HepG2 (cell line): ENCODE measurements at regions not wholly inside any gene's neighbourhood (a gene's known extent, or its start where the extent isn't known, plus 50 kb on each side); places are given as distances from the start of the nearest gene placed in this dataset.

Experiments used
- MNT ChIP-seq: fragments of 450-650 bp; IDR thresholded peaks from 2 replicates; pipeline ENCODE4 v1.6.1; 2016
- POLR2AphosphoS2 ChIP-seq: IDR thresholded peaks from 2 replicates; pipeline ENCODE4 v1.6.1; 2011; ENCODE audit warnings: low read depth, low read length, improper control_type of control experiment
- PRDM10 ChIP-seq: sonication (generic); formaldehyde crosslinking; IDR thresholded peaks from 2 replicates; pipeline ENCODE4 v1.4.0; 2020; ENCODE audit warnings: low read depth, missing genetic modification reagents
- SOX13 ChIP-seq, 3 experiments: fragments of 450-650 bp in 1 of 3; sonication (generic) in 1 of 3; formaldehyde crosslinking in 1 of 3; IDR thresholded peaks in 2 of 3; conservative IDR thresholded peaks in 1 of 3; 2 replicates each; pipeline versions ENCODE4 v1.5.0 to v1.6.1; 2016 to 2020; ENCODE audit warnings: antibody characterized with exemption in 1 of 3, mild to moderate bottlenecking in 1 of 3, missing compliant biosample characterization in 1 of 3, missing genetic modification reagents in 1 of 3, moderate library complexity in 1 of 3
- TRIM22 ChIP-seq: fragments of 450-650 bp; IDR thresholded peaks from 2 replicates; pipeline ENCODE4 v1.6.1; 2017
- WIZ ChIP-seq: sonication (generic); formaldehyde crosslinking; IDR thresholded peaks from 2 replicates; pipeline ENCODE4 v1.5.1; 2020; ENCODE audit warnings: mild to moderate bottlenecking, missing genetic modification reagents
- ZBTB49 ChIP-seq: sonication (generic); formaldehyde crosslinking; IDR thresholded peaks from 2 replicates; pipeline ENCODE4 v1.4.0; 2020; ENCODE audit warnings: missing genetic modification reagents, borderline replicate concordance
- ZNF615 ChIP-seq: sonication (generic); formaldehyde crosslinking; IDR thresholded peaks from 2 replicates; pipeline ENCODE4 v1.5.0; 2020; ENCODE audit warnings: mild to moderate bottlenecking, missing genetic modification reagents, borderline replicate concordance
- TF ChIP-seq, protein P1 (sequence below): sonication (generic); formaldehyde crosslinking; conservative IDR thresholded peaks from 2 replicates; pipeline ENCODE4 v1.4.0; 2020; ENCODE audit warnings: missing genetic modification reagents
- TF ChIP-seq, protein P2 (sequence below): sonication (generic); formaldehyde crosslinking; IDR thresholded peaks from 2 replicates; pipeline ENCODE4 v1.5.0; 2020; ENCODE audit warnings: missing genetic modification reagents
- TF ChIP-seq, protein P3 (sequence below): sonication (generic); formaldehyde crosslinking; IDR thresholded peaks from 2 replicates; pipeline ENCODE4 v1.8.0; 2022; ENCODE audit warnings: missing genetic modification reagents, mild to moderate bottlenecking, moderate library complexity, borderline replicate concordance

DNA sequence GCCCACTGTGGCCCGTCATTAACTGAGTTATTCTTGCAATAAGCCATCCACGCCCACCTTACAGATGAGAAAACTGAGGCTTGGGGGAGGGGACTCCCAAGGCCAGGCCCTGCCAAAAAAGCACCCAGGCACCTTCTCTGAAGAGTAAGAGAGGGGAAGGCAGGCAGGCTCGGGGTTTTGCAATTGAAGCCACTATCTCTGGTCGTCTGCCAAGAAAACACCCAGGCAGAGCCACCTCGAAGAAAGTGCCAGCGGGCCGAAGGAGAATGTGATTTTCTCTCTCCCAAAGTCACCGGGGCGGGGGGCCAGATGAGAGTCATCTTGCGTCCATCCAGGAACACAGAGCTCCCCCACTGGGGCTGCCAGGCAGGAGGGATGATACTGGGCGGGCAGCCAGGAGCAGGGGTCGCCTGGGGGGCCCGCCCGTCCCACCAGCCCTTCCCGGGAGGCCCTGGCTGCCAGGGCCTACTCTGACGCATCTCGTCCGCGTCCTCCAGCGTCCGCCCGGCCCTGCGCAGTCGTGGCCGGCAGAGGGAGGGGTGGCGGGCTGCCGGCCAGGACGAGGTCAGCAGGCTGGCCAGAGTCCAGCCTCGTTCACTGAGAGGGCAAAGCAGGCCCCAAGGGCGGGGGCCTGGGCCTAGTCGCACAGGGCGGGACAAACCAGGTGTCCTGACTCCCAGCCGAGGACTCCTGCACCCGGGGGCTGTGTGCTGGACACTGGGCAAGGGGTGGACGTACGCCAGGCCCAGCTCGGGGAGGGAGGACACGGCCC is 74.3 kb downstream of the RFLNA start (continued):
- TF ChIP-seq PRDM10 (CRISPR knock-in tag) (no peak), ZBTB49 (no peak), WIZ (CRISPR knock-in tag) (no peak; the same call in 1 of the 2 replicates), ZNF615 (no peak), MNT (no peak), TRIM22 (no peak), POLR2AphosphoS2 (no peak), SOX13 (IDR thresholded peaks at IDR 0.05) (no peak), SOX13 (CRISPR knock-in tag; conservative IDR thresholded peaks at IDR 0.05 in 1 of 2, IDR thresholded peaks at IDR 0.05 in 1 of 2) (peak in 1 of 2 experiments; percentile 58; a peak in 1 of 4 replicates)
- TF ChIP-seq, protein P1, sequence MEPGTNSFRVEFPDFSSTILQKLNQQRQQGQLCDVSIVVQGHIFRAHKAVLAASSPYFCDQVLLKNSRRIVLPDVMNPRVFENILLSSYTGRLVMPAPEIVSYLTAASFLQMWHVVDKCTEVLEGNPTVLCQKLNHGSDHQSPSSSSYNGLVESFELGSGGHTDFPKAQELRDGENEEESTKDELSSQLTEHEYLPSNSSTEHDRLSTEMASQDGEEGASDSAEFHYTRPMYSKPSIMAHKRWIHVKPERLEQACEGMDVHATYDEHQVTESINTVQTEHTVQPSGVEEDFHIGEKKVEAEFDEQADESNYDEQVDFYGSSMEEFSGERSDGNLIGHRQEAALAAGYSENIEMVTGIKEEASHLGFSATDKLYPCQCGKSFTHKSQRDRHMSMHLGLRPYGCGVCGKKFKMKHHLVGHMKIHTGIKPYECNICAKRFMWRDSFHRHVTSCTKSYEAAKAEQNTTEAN, result 0 out of 2 replicates have a peak, but pooled peaks have one; percentile 45
- TF ChIP-seq, protein P2, sequence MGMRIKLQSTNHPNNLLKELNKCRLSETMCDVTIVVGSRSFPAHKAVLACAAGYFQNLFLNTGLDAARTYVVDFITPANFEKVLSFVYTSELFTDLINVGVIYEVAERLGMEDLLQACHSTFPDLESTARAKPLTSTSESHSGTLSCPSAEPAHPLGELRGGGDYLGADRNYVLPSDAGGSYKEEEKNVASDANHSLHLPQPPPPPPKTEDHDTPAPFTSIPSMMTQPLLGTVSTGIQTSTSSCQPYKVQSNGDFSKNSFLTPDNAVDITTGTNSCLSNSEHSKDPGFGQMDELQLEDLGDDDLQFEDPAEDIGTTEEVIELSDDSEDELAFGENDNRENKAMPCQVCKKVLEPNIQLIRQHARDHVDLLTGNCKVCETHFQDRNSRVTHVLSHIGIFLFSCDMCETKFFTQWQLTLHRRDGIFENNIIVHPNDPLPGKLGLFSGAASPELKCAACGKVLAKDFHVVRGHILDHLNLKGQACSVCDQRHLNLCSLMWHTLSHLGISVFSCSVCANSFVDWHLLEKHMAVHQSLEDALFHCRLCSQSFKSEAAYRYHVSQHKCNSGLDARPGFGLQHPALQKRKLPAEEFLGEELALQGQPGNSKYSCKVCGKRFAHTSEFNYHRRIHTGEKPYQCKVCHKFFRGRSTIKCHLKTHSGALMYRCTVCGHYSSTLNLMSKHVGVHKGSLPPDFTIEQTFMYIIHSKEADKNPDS (CRISPR knock-in tag), result 0 out of 2 replicates have a peak, but pooled peaks have one; percentile 43
- TF ChIP-seq, protein P3, sequence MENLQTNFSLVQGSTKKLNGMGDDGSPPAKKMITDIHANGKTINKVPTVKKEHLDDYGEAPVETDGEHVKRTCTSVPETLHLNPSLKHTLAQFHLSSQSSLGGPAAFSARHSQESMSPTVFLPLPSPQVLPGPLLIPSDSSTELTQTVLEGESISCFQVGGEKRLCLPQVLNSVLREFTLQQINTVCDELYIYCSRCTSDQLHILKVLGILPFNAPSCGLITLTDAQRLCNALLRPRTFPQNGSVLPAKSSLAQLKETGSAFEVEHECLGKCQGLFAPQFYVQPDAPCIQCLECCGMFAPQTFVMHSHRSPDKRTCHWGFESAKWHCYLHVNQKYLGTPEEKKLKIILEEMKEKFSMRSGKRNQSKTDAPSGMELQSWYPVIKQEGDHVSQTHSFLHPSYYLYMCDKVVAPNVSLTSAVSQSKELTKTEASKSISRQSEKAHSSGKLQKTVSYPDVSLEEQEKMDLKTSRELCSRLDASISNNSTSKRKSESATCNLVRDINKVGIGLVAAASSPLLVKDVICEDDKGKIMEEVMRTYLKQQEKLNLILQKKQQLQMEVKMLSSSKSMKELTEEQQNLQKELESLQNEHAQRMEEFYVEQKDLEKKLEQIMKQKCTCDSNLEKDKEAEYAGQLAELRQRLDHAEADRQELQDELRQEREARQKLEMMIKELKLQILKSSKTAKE (CRISPR knock-in tag), result peak; percentile 88
